ENCODE measurements at regions not wholly inside any gene's neighbourhood (a gene's known extent, or its start where the extent isn't known, plus 50 kb on each side); places are given as distances from the start of the nearest gene placed in this dataset.

DNA sequence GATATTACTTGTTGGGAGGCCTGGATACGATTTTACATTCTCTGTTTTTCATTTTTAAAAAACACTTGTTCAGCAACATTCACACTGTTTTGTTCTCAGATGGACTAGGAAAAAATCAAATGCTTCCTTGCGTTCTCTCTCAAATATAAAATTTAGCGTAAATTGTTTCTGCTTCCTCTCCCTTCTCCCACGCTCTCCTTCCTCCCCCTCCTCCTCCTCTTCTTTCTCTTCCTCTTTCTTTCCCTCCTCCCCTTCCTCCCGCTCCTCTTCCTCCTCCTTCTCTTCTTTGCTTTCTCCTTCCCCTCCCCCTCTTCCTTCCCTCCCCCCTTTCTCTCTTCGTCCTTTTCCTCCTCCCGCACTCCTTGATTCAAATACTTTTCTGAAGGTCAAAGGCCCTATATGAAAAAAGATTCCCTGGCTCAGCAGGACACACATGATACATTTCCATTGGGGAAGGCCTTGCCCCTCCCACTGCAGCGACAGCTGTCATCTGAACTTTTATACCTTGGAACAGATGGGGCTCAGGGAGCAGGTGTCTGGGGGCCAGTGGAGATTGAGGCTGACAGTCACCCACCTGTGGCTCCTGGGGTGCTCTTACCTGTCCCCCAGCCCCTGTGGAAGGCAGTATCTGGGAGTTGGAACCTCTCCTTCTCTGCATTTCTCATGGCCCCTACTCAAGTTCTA is 99.4 kb upstream of the SDK2 start:
- TF ChIP-seq EP300 (IDR thresholded peaks at IDR 0.05): no peak
- TF ChIP-seq, protein P1, sequence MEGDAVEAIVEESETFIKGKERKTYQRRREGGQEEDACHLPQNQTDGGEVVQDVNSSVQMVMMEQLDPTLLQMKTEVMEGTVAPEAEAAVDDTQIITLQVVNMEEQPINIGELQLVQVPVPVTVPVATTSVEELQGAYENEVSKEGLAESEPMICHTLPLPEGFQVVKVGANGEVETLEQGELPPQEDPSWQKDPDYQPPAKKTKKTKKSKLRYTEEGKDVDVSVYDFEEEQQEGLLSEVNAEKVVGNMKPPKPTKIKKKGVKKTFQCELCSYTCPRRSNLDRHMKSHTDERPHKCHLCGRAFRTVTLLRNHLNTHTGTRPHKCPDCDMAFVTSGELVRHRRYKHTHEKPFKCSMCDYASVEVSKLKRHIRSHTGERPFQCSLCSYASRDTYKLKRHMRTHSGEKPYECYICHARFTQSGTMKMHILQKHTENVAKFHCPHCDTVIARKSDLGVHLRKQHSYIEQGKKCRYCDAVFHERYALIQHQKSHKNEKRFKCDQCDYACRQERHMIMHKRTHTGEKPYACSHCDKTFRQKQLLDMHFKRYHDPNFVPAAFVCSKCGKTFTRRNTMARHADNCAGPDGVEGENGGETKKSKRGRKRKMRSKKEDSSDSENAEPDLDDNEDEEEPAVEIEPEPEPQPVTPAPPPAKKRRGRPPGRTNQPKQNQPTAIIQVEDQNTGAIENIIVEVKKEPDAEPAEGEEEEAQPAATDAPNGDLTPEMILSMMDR (IDR thresholded peaks at IDR 0.05): no peak
- TF ChIP-seq POLR2A (IDR thresholded peaks at IDR 0.05): no peak
- no peak for TF ChIP-seq POLR2AphosphoS5 (IDR thresholded peaks at IDR 0.05)
